GDM1 (cell line): ENCODE measurements at regions not wholly inside any gene's neighbourhood (a gene's known extent, or its start where the extent isn't known, plus 50 kb on each side); places are given as distances from the start of the nearest gene placed in this dataset.
A peak's percentile ranks its signal among the peaks of the same experiment; 100 is the strongest.
"Not testable (repeated sequence)": the region's sequence is repeated elsewhere in the genome, so short reads cannot be mapped to it uniquely, and the experiment has no call there.

Experiments used
- DNase-seq: peaks from one replicate; lab custom pipeline; 2025; lab: John Stamatoyannopoulos, UW

- no peak for DNase-seq
Measured at GRCh38 chr1:212155219-212155618, 119.7 kb downstream of the DTL start.

- no peak for DNase-seq
Measured at GRCh38 chr1:212157252-212157651, 121.7 kb downstream of the DTL start.

- no peak for DNase-seq
Measured at GRCh38 chr1:212158912-212159796, 123.6 kb downstream of the DTL start.

GRCh38 chr1:212161231-212161781 lies 123.9 kb upstream of the PPP2R5A start:
- peak; percentile 40 for DNase-seq

- DNase-seq = peak; percentile 56
Measured at GRCh38 chr1:212162635-212163034, 122.6 kb upstream of the PPP2R5A start.

GRCh38 chr1:212164095-212164872 lies 120.9 kb upstream of the PPP2R5A start:
- DNase-seq = no peak

GRCh38 chr1:212166244-212166643 lies 119.0 kb upstream of the PPP2R5A start:
- DNase-seq = no peak

- DNase-seq = no peak
Measured at GRCh38 chr1:212166644-212167043, 118.6 kb upstream of the PPP2R5A start.

GRCh38 chr1:212167098-212167497 lies 118.1 kb upstream of the PPP2R5A start:
- DNase-seq = no peak

GRCh38 chr1:212173567-212173966 lies 111.6 kb upstream of the PPP2R5A start:
- no peak for DNase-seq

GRCh38 chr1:212174295-212174694 lies 110.9 kb upstream of the PPP2R5A start:
- not testable (repeated sequence) for DNase-seq

- no peak for DNase-seq
Measured at GRCh38 chr1:212177542-212177941, 107.7 kb upstream of the PPP2R5A start.

- DNase-seq = no peak
Measured at GRCh38 chr1:212178851-212179250, 106.4 kb upstream of the PPP2R5A start.

- DNase-seq = no peak
Measured at GRCh38 chr1:212179394-212180076, 105.7 kb upstream of the PPP2R5A start.

- no peak for DNase-seq
Measured at GRCh38 chr1:212181015-212181882, 104.0 kb upstream of the PPP2R5A start.

- no peak for DNase-seq
Measured at GRCh38 chr1:212182171-212182570, 103.0 kb upstream of the PPP2R5A start.

GRCh38 chr1:212182579-212182978 lies 102.6 kb upstream of the PPP2R5A start:
- DNase-seq = no peak

GRCh38 chr1:212186427-212187207 lies 98.6 kb upstream of the PPP2R5A start:
- peak; percentile 19 for DNase-seq

GRCh38 chr1:212188599-212189351 lies 96.4 kb upstream of the PPP2R5A start:
- DNase-seq = no peak

- DNase-seq = no peak
Measured at GRCh38 chr1:212189352-212189738, 95.9 kb upstream of the PPP2R5A start.
